ENCODE measurements at regions not wholly inside any gene's neighbourhood (a gene's known extent, or its start where the extent isn't known, plus 50 kb on each side); places are given as distances from the start of the nearest gene placed in this dataset.

GRCh38 chr2:195536906-195537305 lies 120.1 kb upstream of the SLC39A10 start:
- no peaks in the 10 kb centered on the region for H3K36me3 ChIP-seq (ENCODE audit: insufficient read depth, low read length)
- DNase-seq (ENCODE audit: low read depth): no peak
- no peak overlapping the region for H3K27ac ChIP-seq (ENCODE audit: low read depth, low read length)
- H2AFZ ChIP-seq (ENCODE audit: low read depth, low read length): no peak overlapping the region
- no peak for TF ChIP-seq CTCF (IDR thresholded peaks at IDR 0.05; ENCODE audit: insufficient read depth, low read depth, low read length)
- no peak for TF ChIP-seq EZH2 (IDR thresholded peaks at IDR 0.05; ENCODE audit: insufficient read depth, low read length)
- FAIRE-seq: no peak
- H3K4me3 Mint-ChIP-seq (ENCODE audit: unreplicated experiment): no peak overlapping the region
- no peaks in the 10 kb centered on the region for H3K36me3 Mint-ChIP-seq (ENCODE audit: low read depth, unreplicated experiment)
- H3K27me3 Mint-ChIP-seq (ENCODE audit: low read depth, unreplicated experiment): peaks cover 2% of the 10 kb centered on the region
- no peak overlapping the region for H3K4me3 ChIP-seq (ENCODE audit: insufficient read depth, low read depth, low read length)
- no peaks in the 10 kb centered on the region for H3K9me3 ChIP-seq (ENCODE audit: insufficient read depth, low read depth, low read length)
- no peaks in the 10 kb centered on the region for H3K9me3 Mint-ChIP-seq (ENCODE audit: unreplicated experiment)
- H3K27me3 ChIP-seq (ENCODE audit: insufficient read depth, low read length): no peaks in the 10 kb centered on the region
- H3K79me2 ChIP-seq (ENCODE audit: insufficient read depth, low read length): no peaks in the 10 kb centered on the region
- no peaks in the 10 kb centered on the region for H4K20me1 ChIP-seq (ENCODE audit: insufficient read depth, low read length)
- H3K9ac ChIP-seq (ENCODE audit: low read length): no peak overlapping the region
- peaks cover 42% of the 10 kb centered on the region for H3K4me1 Mint-ChIP-seq (ENCODE audit: low read depth, unreplicated experiment)
- no peak overlapping the region for H3K4me2 ChIP-seq (ENCODE audit: low read length)
- peaks cover 28% of the 10 kb centered on the region for H3K4me1 ChIP-seq (ENCODE audit: insufficient read depth, low read length)
- H3K27ac Mint-ChIP-seq (ENCODE audit: unreplicated experiment): no peak overlapping the region

DNA sequence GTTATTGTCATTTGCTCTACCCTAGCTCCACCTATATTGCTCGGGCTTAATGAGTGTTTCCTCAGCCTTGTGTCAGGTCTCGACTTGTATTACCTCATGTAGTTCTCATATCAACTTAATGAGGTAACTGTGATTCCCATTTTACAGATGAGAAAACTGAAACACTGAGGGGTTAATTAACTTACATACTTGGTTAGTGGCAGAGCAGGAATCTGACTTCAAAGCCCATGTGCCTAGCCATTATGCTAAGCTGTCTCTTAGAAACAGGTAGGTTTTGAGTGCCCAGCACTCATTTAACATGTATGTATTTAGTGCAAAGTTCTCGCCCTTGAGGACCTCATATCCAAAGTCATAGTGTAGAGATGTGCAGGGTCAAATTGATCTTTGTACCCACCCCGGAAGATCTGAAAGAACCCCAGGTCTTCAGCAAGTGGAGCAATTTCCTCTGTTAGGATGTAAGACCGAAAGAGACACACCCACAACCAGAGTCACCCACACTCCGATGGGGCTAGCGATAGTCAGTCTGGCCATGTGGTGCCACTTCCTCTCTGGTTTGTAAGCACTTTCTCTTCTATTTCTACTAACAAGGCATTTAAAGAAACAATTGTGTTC lies 121.0 kb upstream of the SLC39A10 start:
- H3K4me3 ChIP-seq (ENCODE audit: insufficient read depth, low read depth, low read length): no peak overlapping the region
- Mint-ChIP-seq H3K4me3 (ENCODE audit: unreplicated experiment) (no peak overlapping the region), H3K9me3 (ENCODE audit: unreplicated experiment) (no peaks in the 10 kb centered on the region), H3K27me3 (ENCODE audit: low read depth, unreplicated experiment) (peaks cover 2% of the 10 kb centered on the region), H3K4me1 (ENCODE audit: low read depth, unreplicated experiment) (peaks cover 42% of the 10 kb centered on the region), H3K27ac (ENCODE audit: unreplicated experiment) (no peak overlapping the region), H3K36me3 (ENCODE audit: low read depth, unreplicated experiment) (no peaks in the 10 kb centered on the region)
- no peaks in the 10 kb centered on the region for H3K27me3 ChIP-seq (ENCODE audit: insufficient read depth, low read length)
- no peak overlapping the region for H3K4me2 ChIP-seq (ENCODE audit: low read length)
- H3K9ac ChIP-seq (ENCODE audit: low read length): no peak overlapping the region
- H3K9me3 ChIP-seq (ENCODE audit: insufficient read depth, low read depth, low read length): no peaks in the 10 kb centered on the region
- H2AFZ ChIP-seq (ENCODE audit: low read depth, low read length): no peak overlapping the region
- H3K36me3 ChIP-seq (ENCODE audit: insufficient read depth, low read length): no peaks in the 10 kb centered on the region
- peaks cover 33% of the 10 kb centered on the region for H3K4me1 ChIP-seq (ENCODE audit: insufficient read depth, low read length)
- DNase-seq (ENCODE audit: low read depth): no peak
- TF ChIP-seq EZH2 (IDR thresholded peaks at IDR 0.05; ENCODE audit: insufficient read depth, low read length): no peak
- no peak for TF ChIP-seq CTCF (IDR thresholded peaks at IDR 0.05; ENCODE audit: insufficient read depth, low read depth, low read length)
- H3K79me2 ChIP-seq (ENCODE audit: insufficient read depth, low read length): no peaks in the 10 kb centered on the region
- no peaks in the 10 kb centered on the region for H4K20me1 ChIP-seq (ENCODE audit: insufficient read depth, low read length)
- H3K27ac ChIP-seq (ENCODE audit: low read depth, low read length): no peak overlapping the region
- peak; percentile 26 for FAIRE-seq

DNA sequence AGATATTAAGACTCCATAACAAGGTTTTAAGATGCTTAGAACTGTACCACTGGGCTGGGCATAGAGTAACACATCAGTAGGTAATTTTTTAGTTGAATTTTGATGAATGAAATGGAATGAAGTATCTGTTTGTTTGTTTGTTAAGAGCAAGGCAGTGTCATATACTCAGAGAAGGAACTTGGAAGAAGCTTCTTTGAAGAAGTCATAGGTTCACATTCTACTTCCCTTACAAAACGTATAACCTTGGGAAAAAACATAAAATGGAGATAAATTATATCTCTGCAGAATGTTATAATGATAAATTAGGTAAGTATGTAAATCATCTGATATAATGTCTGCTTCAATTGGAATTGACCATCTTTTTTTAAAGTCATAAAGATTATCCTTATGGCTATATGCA lies 122.1 kb upstream of the SLC39A10 start:
- H3K36me3 Mint-ChIP-seq (ENCODE audit: low read depth, unreplicated experiment): no peaks in the 10 kb centered on the region
- no peaks in the 10 kb centered on the region for H3K79me2 ChIP-seq (ENCODE audit: insufficient read depth, low read length)
- DNase-seq (ENCODE audit: low read depth) (no peak), FAIRE-seq (no peak)
- H3K4me1 ChIP-seq (ENCODE audit: insufficient read depth, low read length): peaks cover 33% of the 10 kb centered on the region
- peak overlapping the region; percentile 96 for H3K27ac ChIP-seq (ENCODE audit: low read depth, low read length)
- H3K4me1 Mint-ChIP-seq (ENCODE audit: low read depth, unreplicated experiment): peaks cover 42% of the 10 kb centered on the region
- TF ChIP-seq CTCF (IDR thresholded peaks at IDR 0.05; ENCODE audit: insufficient read depth, low read depth, low read length): no peak
- TF ChIP-seq EZH2 (IDR thresholded peaks at IDR 0.05; ENCODE audit: insufficient read depth, low read length): no peak
- H3K27me3 Mint-ChIP-seq (ENCODE audit: low read depth, unreplicated experiment): peaks cover 2% of the 10 kb centered on the region
- no peaks in the 10 kb centered on the region for H3K9me3 ChIP-seq (ENCODE audit: insufficient read depth, low read depth, low read length)
- H3K4me2 ChIP-seq (ENCODE audit: low read length): peak overlapping the region; percentile 79
- H3K27ac Mint-ChIP-seq (ENCODE audit: unreplicated experiment): peak overlapping the region; percentile 97
- no peaks in the 10 kb centered on the region for H3K36me3 ChIP-seq (ENCODE audit: insufficient read depth, low read length)
- no peak overlapping the region for H3K4me3 ChIP-seq (ENCODE audit: insufficient read depth, low read depth, low read length)
- no peaks in the 10 kb centered on the region for H3K9me3 Mint-ChIP-seq (ENCODE audit: unreplicated experiment)
- no peak overlapping the region for H2AFZ ChIP-seq (ENCODE audit: low read depth, low read length)
- no peak overlapping the region for H3K4me3 Mint-ChIP-seq (ENCODE audit: unreplicated experiment)
- peak overlapping the region; percentile 74 for H3K9ac ChIP-seq (ENCODE audit: low read length)
- no peaks in the 10 kb centered on the region for H3K27me3 ChIP-seq (ENCODE audit: insufficient read depth, low read length)
- no peaks in the 10 kb centered on the region for H4K20me1 ChIP-seq (ENCODE audit: insufficient read depth, low read length)
